NB4 (cell line): ENCODE measurements at regions not wholly inside any gene's neighbourhood (a gene's known extent, or its start where the extent isn't known, plus 50 kb on each side); places are given as distances from the start of the nearest gene placed in this dataset.

Source experiments
- POLR2A ChIP-seq: IDR thresholded peaks from 2 replicates; pipeline ENCODE4 v1.6.1; 2011; ENCODE audit warnings: mild to moderate bottlenecking; ENCODE audit not compliant: insufficient read length; ENCODE audit errors: extremely low read depth
- TF ChIP-seq, protein P1 (sequence below): IDR thresholded peaks from one replicate; pipeline ENCODE4 v1.5.1; 2012; ENCODE audit warnings: low read depth, low read length

DNA sequence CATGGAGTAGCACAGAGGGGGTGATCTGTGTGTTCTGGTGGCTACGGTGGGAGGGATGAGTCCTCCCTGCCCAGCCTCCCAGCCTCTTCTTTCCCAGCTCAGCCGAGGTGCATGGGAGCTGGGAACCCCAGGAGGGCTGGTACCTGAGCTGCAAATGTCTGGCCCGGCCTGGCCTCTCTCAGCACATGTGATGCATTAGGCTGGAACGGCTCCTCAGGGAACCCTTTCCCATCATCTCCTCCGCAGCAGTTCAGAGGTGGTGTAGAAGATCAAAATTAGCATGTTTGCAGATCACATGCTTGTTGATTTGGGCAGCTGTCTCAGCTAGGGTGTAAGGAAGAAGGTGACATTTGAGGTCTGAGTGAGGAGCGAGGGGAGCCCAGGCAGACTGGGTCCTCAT, 126.6 kb downstream of the EMX2 start:
- TF ChIP-seq, protein P1, sequence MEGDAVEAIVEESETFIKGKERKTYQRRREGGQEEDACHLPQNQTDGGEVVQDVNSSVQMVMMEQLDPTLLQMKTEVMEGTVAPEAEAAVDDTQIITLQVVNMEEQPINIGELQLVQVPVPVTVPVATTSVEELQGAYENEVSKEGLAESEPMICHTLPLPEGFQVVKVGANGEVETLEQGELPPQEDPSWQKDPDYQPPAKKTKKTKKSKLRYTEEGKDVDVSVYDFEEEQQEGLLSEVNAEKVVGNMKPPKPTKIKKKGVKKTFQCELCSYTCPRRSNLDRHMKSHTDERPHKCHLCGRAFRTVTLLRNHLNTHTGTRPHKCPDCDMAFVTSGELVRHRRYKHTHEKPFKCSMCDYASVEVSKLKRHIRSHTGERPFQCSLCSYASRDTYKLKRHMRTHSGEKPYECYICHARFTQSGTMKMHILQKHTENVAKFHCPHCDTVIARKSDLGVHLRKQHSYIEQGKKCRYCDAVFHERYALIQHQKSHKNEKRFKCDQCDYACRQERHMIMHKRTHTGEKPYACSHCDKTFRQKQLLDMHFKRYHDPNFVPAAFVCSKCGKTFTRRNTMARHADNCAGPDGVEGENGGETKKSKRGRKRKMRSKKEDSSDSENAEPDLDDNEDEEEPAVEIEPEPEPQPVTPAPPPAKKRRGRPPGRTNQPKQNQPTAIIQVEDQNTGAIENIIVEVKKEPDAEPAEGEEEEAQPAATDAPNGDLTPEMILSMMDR, result no peak
- no peak for TF ChIP-seq POLR2A
